GM12872 (cell line): ENCODE measurements at regions not wholly inside any gene's neighbourhood (a gene's known extent, or its start where the extent isn't known, plus 50 kb on each side); places are given as distances from the start of the nearest gene placed in this dataset.

Source experiments
- CTCF ChIP-seq: IDR thresholded peaks from 3 replicates; pipeline ENCODE4 v1.5.1; 2011; ENCODE audit warnings: low read depth, mild to moderate bottlenecking, low read length, moderate library complexity; ENCODE audit not compliant: insufficient read depth

DNA sequence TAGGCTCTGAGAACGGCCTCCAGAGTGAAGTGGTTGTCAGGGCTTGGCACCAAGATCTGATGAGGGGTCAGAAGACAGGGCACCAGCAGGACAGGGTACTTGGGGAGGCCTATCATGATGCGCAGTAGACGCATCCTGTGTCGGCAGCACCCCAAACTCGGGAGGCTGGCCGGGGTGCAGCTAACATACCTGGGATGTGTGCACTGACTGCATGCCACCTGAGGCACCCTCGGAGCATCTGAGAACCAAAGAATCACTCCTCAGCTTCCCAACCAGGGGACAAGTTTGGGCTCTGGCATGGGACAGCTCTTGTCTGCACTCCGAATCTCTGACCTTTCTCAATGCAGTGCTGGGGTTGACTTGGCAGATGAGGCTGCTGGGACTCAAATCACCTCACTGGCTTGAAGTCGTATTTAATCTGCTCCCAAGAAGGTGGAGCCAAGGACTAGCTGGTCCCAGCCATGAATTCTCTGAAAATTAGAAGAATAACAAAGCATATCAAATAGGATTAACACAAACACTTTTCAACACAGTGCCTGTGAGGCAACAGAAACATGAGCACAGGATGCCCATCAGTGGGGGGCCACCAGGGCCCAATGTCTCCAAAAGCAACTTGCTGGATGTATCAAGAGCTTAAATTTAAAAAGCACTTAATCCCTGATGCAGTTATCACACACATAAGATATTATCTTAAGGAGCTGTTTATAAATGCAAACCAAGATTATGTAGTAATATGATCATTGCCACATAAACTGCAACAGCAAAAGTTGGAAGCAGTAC is 348.8 kb downstream of the PREX1 start:
- TF ChIP-seq CTCF: no peak

GRCh38 chr20:48478370-48478769 is 349.4 kb downstream of the PREX1 start:
- no peak for TF ChIP-seq CTCF

- no peak for TF ChIP-seq CTCF
Observed at GRCh38 chr20:48476854-48477253, 350.9 kb downstream of the PREX1 start.

DNA sequence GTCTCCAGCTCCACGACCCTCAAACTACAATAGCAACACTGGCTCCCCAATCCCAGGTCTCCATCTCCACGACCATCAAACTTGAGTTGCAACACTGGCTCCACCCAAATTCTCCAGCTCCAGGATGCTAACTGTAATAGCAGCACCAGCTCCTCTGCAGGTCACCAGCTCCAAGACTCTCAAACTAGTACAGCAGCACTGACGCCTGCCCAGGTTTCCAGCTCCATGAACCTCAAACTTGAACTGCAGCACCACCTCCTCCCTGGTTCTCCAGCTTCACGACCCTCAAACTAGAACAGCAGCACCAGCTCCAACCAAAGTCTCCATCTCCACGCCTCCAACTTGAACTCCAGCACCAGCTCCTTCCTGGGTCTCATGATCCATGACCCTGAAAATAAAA is 353.8 kb downstream of the PREX1 start:
- no peak for TF ChIP-seq CTCF

DNA sequence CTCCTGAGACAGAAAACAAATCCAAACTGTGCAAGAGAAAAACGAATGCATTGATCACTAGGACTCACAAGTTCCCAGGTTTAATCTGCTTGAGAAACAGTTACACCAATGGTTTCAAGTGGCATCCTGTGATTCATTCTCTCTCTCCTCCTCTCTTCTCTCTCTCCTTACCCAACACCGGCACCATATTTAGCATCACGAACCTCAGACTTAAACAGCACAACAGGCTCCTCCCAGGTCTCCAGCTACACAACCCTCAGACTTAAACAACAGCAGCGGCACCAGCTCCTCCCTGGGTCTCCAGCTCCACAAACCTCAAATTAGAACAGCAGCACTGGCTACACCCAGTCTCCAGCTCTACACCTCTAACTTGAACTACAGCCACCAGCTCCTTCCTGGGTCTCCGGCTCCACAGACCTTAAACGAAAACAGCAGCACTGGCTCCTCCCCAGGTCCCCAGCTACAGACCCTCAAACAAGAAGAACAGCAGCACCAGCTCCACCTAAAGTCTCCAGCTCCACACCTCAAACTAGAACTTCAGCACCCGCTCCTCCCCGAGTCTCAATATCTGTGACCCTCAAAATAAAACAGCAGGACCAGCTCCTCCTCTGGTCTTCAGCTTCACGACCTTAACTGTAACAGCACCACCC is 355.9 kb downstream of the PREX1 start:
- no peak for TF ChIP-seq CTCF

GRCh38 chr20:48471176-48471575 is 356.6 kb downstream of the PREX1 start:
- no peak for TF ChIP-seq CTCF

- TF ChIP-seq CTCF: no peak
Observed at GRCh38 chr20:48470141-48470540, 357.7 kb downstream of the PREX1 start.
